ENCODE measurements at regions not wholly inside any gene's neighbourhood (a gene's known extent, or its start where the extent isn't known, plus 50 kb on each side); places are given as distances from the start of the nearest gene placed in this dataset.
"Not testable (repeated sequence)": the region's sequence is repeated elsewhere in the genome, so short reads cannot be mapped to it uniquely, and the experiment has no call there.

DNA sequence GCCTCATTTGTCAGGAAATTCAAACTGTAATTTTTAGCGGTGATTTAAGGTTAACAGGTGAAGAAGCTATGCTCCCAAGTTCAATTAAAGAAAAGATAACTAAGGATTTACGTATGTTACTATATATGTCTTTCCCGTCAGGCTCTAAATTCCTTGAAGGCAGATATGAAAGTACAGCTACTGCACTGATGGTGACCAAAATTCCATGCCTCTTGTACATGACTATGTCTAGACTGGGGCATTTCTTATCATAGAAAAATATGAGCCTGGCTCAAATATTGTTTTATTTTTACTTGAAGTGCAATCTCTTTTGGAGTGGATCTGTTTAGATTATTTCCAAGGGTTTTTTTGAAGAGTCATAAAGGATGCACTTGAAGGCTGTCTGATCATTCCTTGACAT, 647.1 kb upstream of the KCNMB2 start:
- no peak for DNase-seq (ENCODE audit: extremely low read depth, low read depth)
- TF ChIP-seq, protein P1, sequence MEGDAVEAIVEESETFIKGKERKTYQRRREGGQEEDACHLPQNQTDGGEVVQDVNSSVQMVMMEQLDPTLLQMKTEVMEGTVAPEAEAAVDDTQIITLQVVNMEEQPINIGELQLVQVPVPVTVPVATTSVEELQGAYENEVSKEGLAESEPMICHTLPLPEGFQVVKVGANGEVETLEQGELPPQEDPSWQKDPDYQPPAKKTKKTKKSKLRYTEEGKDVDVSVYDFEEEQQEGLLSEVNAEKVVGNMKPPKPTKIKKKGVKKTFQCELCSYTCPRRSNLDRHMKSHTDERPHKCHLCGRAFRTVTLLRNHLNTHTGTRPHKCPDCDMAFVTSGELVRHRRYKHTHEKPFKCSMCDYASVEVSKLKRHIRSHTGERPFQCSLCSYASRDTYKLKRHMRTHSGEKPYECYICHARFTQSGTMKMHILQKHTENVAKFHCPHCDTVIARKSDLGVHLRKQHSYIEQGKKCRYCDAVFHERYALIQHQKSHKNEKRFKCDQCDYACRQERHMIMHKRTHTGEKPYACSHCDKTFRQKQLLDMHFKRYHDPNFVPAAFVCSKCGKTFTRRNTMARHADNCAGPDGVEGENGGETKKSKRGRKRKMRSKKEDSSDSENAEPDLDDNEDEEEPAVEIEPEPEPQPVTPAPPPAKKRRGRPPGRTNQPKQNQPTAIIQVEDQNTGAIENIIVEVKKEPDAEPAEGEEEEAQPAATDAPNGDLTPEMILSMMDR (IDR thresholded peaks at IDR 0.05; ENCODE audit: low read depth, low read length, missing control alignments): no peak
- no peak overlapping the region for H3K4me3 ChIP-seq (replicated peaks; ENCODE audit: low read depth, low read length)

GRCh38 chr3:177889652-177890358, 646.4 kb upstream of the KCNMB2 start:
- TF ChIP-seq, protein P1 (IDR thresholded peaks at IDR 0.05; ENCODE audit: low read depth, low read length, missing control alignments): no peak
- DNase-seq (ENCODE audit: extremely low read depth, low read depth): no peak
- H3K4me3 ChIP-seq (replicated peaks; ENCODE audit: low read depth, low read length): no peak overlapping the region

DNA sequence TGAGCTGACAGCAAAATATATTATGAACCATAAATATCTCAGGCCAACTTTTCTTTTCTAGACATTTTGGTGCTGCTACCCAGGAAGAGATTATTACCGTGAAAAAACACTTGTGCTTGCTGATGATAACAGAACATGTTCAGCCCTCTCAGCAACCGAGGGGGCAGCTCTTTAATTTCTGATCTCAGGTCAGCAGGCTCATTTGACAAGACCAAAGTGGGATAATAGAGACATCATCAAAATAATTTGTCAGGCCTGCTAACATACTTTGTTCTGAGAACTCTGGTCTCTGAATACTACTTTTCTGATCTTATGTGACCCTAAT, 645.9 kb upstream of the KCNMB2 start:
- no peak overlapping the region for H3K4me3 ChIP-seq (replicated peaks; ENCODE audit: low read depth, low read length)
- TF ChIP-seq, protein P1 (IDR thresholded peaks at IDR 0.05; ENCODE audit: low read depth, low read length, missing control alignments): no peak
- no peak for DNase-seq (ENCODE audit: extremely low read depth, low read depth)

- not testable (repeated sequence) for DNase-seq (ENCODE audit: extremely low read depth, low read depth); H3K4me3 ChIP-seq (replicated peaks; ENCODE audit: low read depth, low read length)
Observed at GRCh38 chr3:177891569-177891968, 644.7 kb upstream of the KCNMB2 start.

DNA sequence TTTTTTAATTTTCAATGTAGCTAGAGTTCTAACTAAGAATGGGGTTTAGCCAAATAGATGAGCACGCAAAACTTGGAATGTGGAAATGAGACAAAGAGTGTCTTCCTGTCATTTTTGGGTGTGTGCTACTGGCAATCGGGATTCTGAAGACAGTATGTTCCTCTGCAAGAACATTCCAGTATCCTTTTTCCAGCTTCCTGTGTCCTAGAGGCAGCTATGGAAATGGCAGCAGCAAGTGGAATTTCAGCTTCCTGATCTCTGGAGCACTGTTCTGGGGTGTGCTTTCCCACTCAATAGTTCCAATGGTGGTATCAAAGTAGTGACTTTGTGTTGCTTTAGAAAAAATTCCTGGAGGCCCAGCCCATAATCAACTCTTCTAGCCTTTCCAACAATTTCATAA, 642.9 kb upstream of the KCNMB2 start:
- no peak overlapping the region for H3K4me3 ChIP-seq (replicated peaks; ENCODE audit: low read depth, low read length)

GRCh38 chr3:177894081-177894728, 642.0 kb upstream of the KCNMB2 start:
- TF ChIP-seq, protein P1 (IDR thresholded peaks at IDR 0.05; ENCODE audit: low read depth, low read length, missing control alignments): no peak
- DNase-seq (ENCODE audit: extremely low read depth, low read depth): no peak
- H3K4me3 ChIP-seq (replicated peaks; ENCODE audit: low read depth, low read length): no peak overlapping the region

More for the DNA sequence above, 642.9 kb upstream of the KCNMB2 start:
- DNase-seq (ENCODE audit: extremely low read depth, low read depth): no peak
- TF ChIP-seq, protein P1 (IDR thresholded peaks at IDR 0.05; ENCODE audit: low read depth, low read length, missing control alignments): peak; percentile 32

GRCh38 chr3:177898185-177898584, 638.1 kb upstream of the KCNMB2 start:
- TF ChIP-seq, protein P1 (IDR thresholded peaks at IDR 0.05; ENCODE audit: low read depth, low read length, missing control alignments): no peak
- DNase-seq (ENCODE audit: extremely low read depth, low read depth): no peak

More at GRCh38 chr3:177898185-177898584, 638.1 kb upstream of the KCNMB2 start:
- no peak overlapping the region for H3K4me3 ChIP-seq (replicated peaks; ENCODE audit: low read depth, low read length)

All from HFF-Myc (cell line).